PC-9 (cell line): ENCODE measurements at regions not wholly inside any gene's neighbourhood (a gene's known extent, or its start where the extent isn't known, plus 50 kb on each side); places are given as distances from the start of the nearest gene placed in this dataset.

Experiments used
- CTCF ChIP-seq: fragments of 200-600 bp; sonication (generic); conservative IDR thresholded peaks from 2 replicates; pipeline ENCODE4 v1.6.1; 2017; ENCODE audit warnings: mixed run types, antibody characterized with exemption, mild to moderate bottlenecking, moderate library complexity
- EZH2 ChIP-seq: fragments of 200-600 bp; sonication (generic); IDR thresholded peaks from 2 replicates; pipeline ENCODE4 v1.8.0; 2017; ENCODE audit warnings: antibody characterized with exemption, low read depth

GRCh38 chr10:59085054-59085453 lies 91.4 kb upstream of the PHYHIPL start:
- no peak for TF ChIP-seq CTCF
- no peak for TF ChIP-seq EZH2
